ENCODE measurements at regions not wholly inside any gene's neighbourhood (a gene's known extent, or its start where the extent isn't known, plus 50 kb on each side); places are given as distances from the start of the nearest gene placed in this dataset.
"Not testable (repeated sequence)": the region's sequence is repeated elsewhere in the genome, so short reads cannot be mapped to it uniquely, and the experiment has no call there.

DNA sequence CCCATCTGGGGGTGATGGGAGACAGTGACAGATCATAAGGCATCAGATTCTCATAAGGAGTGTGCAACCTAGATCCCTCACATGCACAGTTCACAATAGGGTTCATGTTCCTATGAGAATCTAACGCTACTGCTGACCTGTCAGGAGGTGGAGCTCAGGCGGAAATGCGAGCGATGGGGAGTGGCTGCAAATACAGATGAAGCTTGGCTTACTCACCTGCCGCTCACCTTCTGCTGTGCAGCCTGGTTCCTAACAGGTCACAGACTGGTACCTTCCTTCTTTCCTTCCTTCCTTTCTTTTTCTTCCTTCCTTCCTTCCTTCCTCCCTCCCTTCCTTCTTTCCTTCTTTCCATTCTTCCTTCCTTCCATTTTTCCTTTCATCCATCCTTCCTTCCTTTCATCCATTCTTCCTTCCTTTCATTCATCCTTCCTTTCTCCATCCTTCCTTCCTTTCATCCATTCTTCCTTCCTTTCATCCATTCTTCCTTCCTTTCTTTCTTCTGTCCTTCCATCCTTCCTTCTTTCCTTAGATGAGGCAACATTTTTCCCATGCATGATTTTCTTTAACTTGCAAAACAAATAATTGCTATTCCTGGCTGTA, 370.0 kb upstream of the AUTS2 start:
- DNase-seq = no peak

DNA sequence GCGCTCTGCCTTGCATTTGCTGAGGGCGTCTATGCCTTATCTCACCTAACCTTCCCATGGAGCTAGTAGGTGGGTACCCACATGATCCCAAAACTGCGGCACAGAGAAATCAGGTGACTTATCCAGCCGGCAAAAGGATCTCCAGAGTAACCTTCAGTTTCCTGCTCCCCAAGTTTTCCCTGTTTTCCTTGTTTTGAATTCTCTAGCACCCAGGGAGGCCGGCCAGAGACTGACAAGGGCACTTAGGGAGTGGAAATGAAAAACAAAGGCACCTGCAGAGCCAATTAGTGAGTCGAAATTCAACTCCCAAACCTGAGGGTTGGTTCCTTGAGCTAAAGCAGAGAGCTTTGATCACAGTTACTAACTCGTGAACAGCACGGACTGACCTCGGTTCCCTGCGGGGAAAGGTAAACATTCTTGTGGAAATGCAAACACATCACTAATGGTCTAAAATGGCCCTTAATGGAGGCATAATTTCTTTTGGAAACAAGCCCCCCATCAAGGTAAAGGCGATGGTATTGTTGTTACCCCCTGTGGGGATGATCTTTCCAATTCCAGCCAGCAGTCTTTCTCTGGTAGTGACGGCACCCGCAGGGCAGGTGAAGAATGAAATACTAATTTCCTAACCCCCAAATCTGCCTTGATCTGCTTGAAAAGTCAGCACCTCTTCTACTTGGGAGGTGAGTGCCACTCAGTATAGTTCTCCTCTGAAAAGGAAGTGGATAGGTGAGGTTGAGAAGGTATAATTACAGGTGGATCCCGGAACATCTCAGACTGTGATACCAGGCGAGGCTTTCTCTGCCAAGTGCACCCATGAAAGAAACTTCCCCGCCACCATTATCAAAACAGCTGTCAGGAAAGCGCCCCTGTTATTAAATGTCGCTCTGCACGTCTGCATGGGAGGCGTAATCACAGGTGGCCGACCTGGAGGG, 365.6 kb upstream of the AUTS2 start:
- no peak for DNase-seq

DNA sequence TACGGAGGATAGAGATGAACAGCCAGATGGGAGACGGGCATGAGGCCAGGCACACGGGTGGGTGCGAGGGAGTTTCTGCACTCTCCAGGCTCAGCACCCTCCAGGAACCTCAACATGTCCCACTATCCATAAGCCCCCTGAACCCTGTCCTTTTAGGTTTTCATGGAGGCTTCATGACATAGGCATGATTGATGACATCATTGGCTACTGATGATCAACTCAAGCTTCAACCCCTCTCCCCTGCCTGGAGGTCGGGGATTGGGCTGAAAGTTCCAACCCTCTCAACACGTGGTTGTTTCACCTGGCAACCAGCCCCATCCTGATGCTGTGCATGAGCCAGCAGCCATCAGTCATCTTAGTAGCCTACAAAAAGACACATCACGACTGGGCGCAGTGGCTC, 360.7 kb upstream of the AUTS2 start:
- DNase-seq = no peak

DNA sequence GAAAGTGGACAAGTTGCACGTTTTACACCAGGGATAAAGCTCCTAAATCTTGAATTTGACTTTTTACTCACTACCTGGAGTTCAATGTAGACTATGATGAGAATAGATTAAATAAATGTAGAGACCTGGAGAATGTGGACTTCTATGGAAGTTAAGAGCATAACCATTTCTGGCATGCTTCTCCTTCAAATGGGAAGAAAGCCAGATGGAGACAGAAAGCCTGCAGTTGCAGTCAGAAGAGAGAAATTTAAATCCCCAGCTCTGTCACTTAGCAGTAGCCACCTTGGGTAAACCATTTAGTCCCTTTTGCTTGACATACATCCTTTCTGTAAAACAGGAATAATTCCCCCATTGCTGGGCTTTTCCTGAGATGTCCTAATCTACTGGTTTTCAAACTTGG, 355.3 kb upstream of the AUTS2 start:
- DNase-seq = no peak

DNA sequence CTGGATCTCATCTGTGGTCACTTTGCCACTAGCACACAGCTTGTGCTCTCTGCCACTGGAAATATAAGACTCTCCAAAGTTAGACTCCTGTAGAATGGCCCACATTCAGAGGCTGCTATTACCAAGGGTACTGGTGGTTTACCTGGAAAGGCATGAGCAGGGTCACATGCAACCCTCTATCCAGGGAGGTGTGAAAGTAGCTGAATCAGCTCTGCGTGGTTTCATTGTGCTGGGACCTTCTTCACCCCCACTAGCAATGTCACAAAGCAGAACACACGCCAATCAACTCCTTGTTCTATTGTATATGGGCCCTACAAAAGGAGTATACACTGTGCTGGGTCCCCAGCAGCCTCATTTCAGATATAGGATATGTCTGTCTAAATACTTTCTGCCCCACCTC, 353.6 kb upstream of the AUTS2 start:
- no peak for DNase-seq

DNA sequence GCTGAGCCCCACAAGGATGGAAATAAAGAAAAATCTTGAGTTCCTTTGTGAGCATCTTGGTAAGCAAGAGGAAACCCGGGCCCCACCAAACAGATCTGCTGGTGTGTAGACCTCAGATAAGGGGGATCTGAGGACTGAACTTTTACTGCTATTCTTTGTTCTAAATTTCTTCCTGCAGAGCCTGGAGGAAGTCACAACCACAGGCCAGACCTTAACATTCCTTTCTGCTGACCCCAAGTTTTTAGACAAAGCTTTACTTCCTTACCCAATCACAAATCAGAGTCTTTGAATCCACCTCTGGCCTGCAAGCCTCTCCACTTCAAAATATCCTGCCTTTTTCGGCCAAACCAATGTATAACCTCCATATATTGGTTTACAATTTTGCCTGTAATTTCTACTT, 352.6 kb upstream of the AUTS2 start:
- DNase-seq = peak; percentile 41

DNA sequence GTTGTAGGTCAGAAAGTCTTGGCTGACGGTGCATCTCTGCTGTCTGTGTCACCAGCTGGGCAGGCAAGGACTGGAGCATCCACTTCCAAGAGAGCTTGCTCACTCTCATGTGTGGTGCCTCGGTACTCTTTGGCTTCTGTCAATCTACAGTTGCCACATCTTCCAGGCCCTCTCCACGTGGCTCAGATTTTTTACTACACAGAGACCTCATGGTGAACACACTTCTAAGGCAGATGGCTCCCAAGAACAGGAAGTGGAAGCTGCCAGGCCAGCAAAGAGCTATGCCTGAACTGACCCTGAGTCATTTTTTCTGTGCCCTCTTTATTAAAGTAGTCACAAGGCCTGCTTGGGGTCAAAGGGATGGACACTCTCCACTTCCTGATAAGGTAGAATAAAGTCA, 351.5 kb upstream of the AUTS2 start:
- no peak for DNase-seq

DNA sequence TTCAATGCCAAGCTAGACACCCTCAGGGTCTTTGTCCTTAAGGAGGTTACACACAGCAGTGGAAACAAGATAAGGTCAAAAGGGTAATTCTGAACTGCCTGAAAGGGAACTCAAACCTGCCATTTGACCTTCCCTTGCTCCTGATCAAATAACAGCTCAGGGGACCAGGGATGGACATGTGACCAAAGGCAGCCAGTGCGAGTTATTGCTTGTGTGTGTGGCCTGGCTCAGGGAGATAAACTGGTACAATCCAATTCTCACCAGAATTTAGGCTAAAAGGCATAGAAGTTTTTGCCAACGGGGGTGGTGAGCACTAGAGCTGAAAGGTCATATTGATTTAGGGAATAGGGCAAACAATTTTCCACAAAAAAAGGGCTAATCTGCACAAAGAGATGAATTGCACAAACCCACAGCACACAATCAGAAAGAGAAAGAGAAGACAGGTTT, 349.9 kb upstream of the AUTS2 start:
- DNase-seq = not testable (repeated sequence)

DNA sequence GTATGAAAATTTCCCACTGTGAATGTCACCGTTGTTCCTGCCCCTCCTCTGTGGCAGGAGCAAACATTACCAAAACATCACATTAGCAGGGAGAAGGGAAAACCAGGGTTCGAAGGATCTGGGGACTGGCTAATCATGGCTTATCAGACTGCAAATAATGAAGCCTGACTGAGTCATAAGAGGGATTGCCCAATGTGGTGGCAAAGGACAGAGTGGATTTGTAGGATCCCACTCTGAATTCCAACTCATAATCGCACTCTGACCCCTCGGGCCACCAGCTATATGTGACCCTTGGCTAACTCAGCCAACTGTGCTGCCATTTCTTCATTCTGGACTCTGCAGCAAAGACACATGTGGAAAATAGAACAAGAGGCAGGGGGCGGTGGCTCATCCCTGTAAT, 347.3 kb upstream of the AUTS2 start:
- DNase-seq = no peak

DNA sequence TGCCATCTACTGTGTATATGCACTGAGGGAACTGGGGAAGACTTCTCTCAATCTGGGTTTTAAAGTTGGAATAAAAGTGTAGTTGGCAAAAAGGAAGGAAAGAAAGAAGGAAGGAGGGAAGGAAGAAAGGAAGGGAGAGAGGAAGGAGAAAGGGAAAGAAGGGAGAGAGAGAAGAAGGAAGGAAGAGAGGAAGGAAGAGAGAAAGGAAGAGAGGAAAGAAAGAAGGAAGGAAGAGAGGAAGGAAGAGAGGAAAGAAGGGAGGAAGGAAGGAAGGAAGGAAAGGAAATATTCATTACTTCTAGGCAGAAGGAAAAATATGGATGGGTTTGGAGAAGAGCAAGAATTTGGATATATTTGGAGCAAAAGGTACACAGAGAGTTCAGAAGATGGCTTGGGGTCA, 343.6 kb upstream of the AUTS2 start:
- no peak for DNase-seq

DNA sequence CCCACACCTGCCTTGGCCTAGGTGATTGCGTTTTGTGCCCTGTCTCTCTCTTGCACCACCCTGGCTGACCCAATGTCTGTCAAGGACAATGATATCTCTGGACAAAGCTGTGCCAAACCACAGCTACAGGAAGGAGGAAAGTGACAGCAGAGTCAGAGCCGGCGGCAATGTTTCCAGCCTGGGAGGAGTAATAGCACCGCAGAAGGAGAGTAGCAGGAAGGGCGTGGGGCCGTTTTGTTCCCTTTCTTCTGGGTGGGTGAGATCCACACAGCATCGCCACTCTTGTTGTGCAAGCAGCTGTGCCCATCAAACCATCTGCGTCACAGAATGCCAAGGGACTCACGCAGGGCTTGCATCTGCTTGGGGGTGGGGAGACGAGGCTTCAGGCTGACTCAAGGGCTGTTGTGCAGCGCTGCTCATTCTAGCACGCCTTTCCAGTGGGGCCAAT, 341.6 kb upstream of the AUTS2 start:
- DNase-seq = peak; percentile 69

DNA sequence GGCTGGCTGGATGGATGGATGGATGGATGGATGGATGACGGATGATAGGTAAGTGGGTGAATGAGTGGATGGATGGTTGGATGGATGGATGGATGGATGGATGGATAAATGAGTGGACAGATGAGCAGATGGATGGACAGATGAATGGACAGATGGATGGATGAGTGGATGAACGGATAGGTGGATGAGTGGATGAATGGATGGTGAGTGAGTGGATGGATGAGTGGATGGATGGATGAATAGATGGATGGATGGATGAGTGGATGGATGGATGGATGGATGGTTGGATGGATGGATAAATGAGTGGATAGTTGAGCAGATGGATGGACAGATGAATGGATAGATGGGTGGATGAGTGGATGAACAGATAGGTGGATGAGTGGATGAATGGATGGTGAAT, 340.7 kb upstream of the AUTS2 start:
- DNase-seq = no peak

DNA sequence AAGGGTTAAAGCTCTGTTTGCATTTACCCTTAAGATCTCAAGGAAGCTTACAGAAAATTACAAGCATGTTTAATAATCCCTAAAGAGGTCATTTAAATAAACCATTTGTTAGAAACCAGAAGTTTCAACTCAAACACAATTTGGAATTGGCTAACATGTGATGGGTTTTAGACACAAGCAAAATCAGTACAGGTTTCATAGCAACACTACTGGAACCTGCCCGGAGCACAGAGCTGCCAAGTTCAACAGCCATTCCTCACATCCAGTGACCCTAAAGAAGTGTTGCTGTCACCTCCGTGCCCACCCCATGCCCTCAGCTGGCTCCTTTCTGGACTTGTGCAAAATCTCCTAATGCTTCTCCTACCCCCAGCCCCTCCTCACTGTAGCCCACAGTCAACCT, 338.8 kb upstream of the AUTS2 start:
- no peak for DNase-seq

DNA sequence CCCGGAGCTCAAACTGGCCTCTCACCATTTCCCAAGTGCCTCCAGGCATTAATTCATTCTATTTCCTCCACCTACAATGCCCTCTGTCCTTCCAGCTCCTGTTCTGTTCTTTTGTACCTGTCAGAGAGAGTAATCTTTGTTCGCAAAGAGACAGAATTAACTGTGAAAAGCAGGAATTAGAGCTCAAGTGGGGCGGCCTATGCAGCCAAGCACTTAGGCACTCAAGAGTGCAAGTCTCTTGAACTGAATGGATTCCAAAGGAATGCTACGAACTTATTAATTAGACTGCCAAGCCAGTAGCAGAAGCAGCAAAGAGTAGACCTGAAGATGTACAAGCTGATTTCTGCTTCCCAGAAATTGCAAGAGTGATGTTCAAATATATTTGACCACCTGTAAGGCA, 338.3 kb upstream of the AUTS2 start:
- DNase-seq = no peak

DNA sequence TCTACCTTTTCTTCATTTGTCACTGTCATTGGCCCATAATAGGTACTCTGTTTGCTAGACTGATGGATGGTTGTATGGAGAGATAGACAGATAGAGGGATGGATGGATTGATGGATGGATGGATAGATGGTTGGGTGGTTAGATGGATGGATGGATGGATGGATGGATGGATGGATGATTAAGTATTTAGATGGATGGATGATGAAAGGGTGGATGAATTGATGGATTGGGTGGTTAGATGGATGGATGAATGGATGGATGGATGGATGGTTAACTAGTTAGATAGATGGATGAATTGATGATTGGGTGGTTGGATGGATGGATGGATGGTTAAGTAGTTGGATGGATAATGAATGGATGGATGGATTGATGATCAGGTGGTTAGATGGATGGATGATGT, 334.7 kb upstream of the AUTS2 start:
- DNase-seq = no peak

DNA sequence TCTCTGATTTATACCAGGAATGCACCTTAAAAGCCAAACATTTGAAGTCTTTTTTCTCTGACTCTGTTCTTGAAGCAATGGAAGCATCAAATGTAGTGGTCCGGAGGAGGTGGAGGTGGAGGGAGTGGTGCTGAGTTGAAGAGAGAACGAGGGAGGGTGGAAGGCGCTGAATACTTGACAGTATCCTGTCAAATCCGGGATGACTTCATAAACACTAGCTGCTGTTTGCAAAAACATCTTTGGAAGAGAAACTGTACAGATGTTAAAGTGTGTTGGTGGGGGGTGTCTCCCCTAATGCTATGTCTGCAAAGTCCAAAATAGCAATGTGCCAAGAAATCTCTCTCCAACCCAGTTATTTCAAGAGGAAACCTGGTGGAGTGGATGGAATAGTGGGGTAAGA, 328.5 kb upstream of the AUTS2 start:
- no peak for DNase-seq

DNA sequence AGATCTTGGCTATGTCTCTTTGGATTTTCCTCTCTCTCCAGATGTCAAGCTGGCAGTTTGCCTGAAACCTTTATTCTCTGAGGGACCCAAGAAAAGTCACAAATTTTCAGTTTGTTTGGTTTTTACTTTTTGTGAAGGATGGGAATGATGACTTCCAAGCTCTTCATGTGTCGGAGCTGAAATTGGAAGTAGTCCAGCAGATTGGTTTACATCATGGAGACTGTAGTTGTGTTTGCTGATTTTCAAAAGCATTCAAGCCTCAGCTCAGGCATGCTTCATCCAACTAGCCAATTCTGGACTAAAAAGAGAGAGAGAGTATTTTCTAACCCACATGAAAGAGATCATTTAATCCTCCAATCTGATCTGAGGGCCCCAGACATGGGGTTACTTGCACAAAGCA, 326.2 kb upstream of the AUTS2 start:
- peak; percentile 31 for DNase-seq

DNA sequence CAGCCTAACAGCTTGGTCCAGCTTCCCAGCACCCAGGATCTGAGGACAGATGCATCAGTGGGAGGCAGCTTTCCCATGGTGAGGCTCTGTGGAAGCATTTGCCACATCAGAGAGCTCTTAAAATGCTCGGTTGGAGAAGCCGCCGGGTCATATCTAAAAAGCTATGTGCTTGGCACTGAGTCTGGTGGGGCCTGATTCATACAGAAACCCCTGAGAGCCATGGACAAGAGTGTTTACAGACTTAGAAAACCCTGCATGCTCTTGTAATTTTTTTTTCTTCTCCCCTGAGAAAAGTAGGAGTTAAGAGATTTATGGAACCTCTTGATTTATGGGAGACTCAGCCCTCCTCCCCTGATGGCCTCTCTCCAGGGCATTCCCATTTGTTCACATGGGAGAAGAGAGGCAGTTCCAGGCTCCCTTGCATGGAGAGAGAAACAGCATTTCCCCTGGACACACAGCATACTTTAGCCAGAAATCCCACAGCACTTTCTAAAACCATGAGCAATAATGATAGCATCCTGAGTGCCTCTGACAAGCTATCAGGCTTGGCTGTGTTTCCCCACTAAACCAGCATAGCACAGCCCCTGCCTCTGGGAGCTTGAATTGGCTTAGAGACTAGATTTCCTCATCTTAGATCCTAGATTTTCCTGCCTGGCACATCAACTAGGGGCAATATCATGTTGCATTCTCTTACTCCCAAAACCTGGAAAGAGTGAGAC, 322.1 kb upstream of the AUTS2 start:
- DNase-seq = peak; percentile 96

DNA sequence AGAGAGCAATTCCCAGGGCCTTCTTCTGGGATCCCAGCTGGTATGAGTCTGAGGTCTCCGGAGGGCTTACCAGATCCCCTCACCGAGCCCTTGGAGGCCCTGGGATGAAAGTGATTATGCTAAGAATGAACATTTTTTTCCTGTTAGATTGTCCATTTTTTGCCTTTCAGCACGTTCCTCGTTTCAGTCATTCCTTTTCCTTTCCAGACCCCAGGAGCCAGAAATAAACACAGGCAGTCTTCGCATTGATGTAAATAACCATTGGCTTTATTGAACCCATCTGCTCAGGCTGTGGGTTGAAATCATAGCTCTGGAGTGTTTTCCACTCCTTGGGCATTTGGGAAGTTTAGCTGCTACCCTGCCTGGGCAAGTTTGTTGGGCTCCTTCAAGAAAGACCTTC, 320.9 kb upstream of the AUTS2 start:
- DNase-seq = peak; percentile 82

DNA sequence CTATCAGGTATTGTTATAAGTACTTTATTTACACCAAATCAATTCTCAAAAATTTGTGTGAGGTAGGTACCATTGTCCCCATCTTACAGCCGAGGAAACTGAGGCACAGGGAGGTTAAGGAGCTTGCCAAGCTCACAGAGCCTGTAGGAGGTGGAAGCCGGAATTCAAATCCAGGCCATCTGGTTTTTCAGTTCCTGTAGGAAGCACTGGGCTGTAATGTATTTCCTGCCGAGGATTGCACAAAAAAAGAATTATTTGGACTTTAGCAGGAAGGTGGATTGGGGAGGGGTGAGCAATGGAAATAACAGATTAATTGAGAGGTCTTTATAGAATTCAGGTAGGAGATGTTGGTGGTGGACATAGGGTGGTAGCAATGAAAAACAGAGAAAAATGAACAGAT, 315.3 kb upstream of the AUTS2 start:
- DNase-seq = no peak

DNA sequence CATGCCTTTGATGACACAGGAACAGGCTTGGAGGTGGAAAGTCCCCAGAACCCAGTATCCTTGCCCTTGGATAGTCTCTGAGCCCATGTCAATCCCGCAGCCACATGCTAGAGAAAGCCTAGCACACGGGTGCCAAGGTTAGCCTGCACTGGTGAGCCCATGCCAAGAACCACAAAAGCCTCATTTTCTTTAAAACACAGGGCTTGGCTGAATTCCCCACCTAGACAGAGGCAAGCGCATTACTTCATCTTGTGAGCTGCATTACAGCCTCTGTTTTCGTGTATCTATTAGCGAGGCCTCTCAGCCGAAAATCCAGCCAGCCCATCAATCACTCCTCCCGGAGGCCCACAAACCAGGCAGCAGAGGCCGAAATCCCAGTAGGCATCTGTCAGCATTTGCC, 314.9 kb upstream of the AUTS2 start:
- DNase-seq = peak; percentile 41

DNA sequence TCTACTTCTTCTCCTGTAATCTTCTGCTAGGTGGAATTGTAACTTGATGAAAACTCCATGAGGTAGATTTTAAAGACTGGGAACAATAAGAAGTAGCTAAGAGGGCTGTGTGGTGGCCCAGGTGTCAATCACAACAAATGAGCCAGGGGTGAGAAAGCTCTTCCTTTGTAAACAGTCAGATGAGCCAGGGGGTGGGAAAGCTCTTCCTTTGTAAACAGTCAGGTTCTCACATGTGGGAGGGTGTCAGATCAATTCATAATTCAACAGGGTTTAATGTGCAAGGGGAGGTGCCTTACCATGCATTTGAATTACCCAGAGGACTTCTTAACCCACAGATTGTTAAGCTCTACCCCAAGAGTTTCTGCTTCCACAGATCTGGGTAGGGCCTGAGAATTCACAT, 312.4 kb upstream of the AUTS2 start:
- no peak for DNase-seq

DNA sequence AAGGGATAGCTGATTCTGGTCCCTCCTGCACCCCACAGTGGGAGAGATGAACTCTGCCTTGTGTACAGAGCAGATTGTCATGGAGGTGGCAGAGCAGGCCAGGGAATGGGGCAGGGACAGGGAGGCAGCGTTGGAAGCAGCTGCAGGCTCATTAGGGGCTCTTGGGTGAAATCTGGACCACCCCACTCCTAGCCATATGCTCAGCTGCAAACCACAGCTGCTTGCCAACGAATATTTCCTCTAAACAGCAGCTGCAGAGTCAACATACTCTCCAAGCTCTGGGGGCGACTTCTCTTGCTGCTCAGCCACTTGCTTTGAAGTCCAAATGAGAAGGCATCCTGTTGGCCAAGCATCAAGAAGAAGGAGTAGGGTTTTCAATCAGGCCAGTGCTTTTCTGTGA, 302.3 kb upstream of the AUTS2 start:
- DNase-seq = no peak

DNA sequence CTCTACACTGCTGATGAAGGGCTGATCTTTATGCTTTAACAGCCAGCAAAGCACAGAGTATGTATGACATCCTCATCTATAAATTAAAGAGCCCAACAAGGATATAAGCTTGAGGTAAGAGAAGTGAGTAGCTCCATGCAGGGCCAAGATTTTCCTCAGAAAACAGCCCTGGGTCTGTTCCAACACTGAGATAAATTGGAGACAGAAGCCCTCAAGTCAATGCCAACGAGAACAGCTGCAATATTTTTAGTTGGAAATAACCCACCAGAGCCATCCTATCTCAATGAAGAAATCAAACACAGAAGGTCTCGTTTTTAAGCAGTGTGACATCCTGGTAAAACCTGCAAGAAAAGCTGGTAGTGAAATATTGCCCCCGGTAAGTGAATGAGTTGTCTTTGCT, 297.0 kb upstream of the AUTS2 start:
- no peak for DNase-seq

All from fibroblast of skin of right quadriceps (primary cell).